Heart left ventricle (tissue), 16 donors: ENCODE measurements at regions not wholly inside any gene's neighbourhood (a gene's known extent, or its start where the extent isn't known, plus 50 kb on each side); places are given as distances from the start of the nearest gene placed in this dataset.

ENCODE experiments used
- ATAC-seq, 4 donors: fragments of 200-7000 bp; cut with Tn5 transposase; one replicate each; pipeline ENCODE4 v1.9.1; 2020 to 2022; ENCODE audit warnings: moderate library complexity in 4 of 4, mild to moderate bottlenecking in 3 of 4, moderate number of reproducible peaks in 1 of 4
- DNase-seq, 5 donors: peaks; one replicate each; pipeline ENCODE4 v3.0.0-alpha.2; 2020
- H3K27ac ChIP-seq, 12 donors: fragments of 200-600 bp; sonication (generic) in 4 of 12; one replicate each; pipeline versions ENCODE4 v1.5.0 to v1.8.0; 2016 to 2022; ENCODE audit warnings: mild to moderate bottlenecking in 2 of 12
- H3K27me3 ChIP-seq, 9 donors: fragments of 200-600 bp; sonication (generic) in 2 of 9; one replicate each; pipeline versions ENCODE4 v1.5.1 to v1.8.0; 2016 to 2022; ENCODE audit warnings: mild to moderate bottlenecking in 3 of 9
- H3K36me3 ChIP-seq, 9 donors: fragments of 200-600 bp; sonication (generic) in 2 of 9; one replicate each; pipeline versions ENCODE4 v1.5.0 to v1.8.0; 2018 to 2022; ENCODE audit warnings: mild to moderate bottlenecking in 2 of 9
- H3K4me1 ChIP-seq, 12 donors: fragments of 200-600 bp; sonication (generic) in 4 of 12; one replicate each; pipeline versions ENCODE4 v1.5.0 to v1.8.0; 2016 to 2022; ENCODE audit warnings: mild to moderate bottlenecking in 3 of 12
- H3K4me3 ChIP-seq, 12 donors: fragments of 200-600 bp; sonication (generic) in 4 of 12; one replicate each; pipeline versions ENCODE4 v1.5.0 to v1.8.0; 2017 to 2022; ENCODE audit warnings: mild to moderate bottlenecking in 9 of 12, moderate library complexity in 4 of 12
- H3K9me3 ChIP-seq, 12 donors: fragments of 200-600 bp; sonication (generic) in 4 of 12; one replicate each; pipeline versions ENCODE4 v1.5.0 to v1.8.0; 2016 to 2022; ENCODE audit warnings: mild to moderate bottlenecking in 1 of 12
- CTCF ChIP-seq, 12 donors: fragments of 200-600 bp; sonication (generic) in 4 of 12; IDR thresholded peaks; one replicate each; pipeline versions ENCODE4 v1.5.0 to v1.8.0; 2018 to 2022; ENCODE audit warnings: antibody characterized with exemption in 12 of 12, mild to moderate bottlenecking in 5 of 12
- POLR2A ChIP-seq, 2 donors: fragments of 450-650 bp; IDR thresholded peaks; one replicate each; pipeline ENCODE4 v1.6.1; 2017; ENCODE audit warnings: antibody characterized with exemption in 2 of 2, mild to moderate bottlenecking in 2 of 2, moderate library complexity in 2 of 2
- WGBS, 4 donors: extraction: QIAGEN DNeasy Blood & Tissue Kit in 2 of 4; methylation state at CpG; one replicate each; pipeline versions ENCODE4 v1.1.5 to v1.1.7; 2013 to 2018; 5-methylcytosine and 5-hydroxymethylcytosine counted together
- intact Hi-C, 10 donors: fragments of 100-400 bp; cut with DNase I; formaldehyde crosslinking; loops; one replicate each; pipeline versions ENCODE4 v1.11.1 to v1.14.2; 2022
- donor health status: ischemic (EF 13 %, LVEDD 7.1; RV severe dilation, severe dysfunction).
- donor health status: healthy with polysubstance abuse.
- donor health status: DM: no; HTN: yes; CAD: no.
- donor health status: DM: no; HTN: no; CAD: no.
- donor health status: ischemic (EF 25% LVEDD 6.9; RV normal size, moderate dysfunction).
- donor health status: ischemic (EF 25% LVEDD 5.7; RV mildly dilated, moderate dysfunction).
- donor health status: healthy.
- donor health status: DM: yes; HTN: yes; CAD: no.
- donor health status: ischemic (EF 35%, LVEDD 5.7; RV mildly dilated, moderate dysfunction).
- donor health status: nonischemic (EF 11% LVEDD 7.7; RV severe dilation, severe dysfunction).
- donor health status: DM: yes; HTN: yes; CAD: no.
- donor health status: PGD.
- donor health status: ischemic (EF 29% LVEDD 5.4; RV normal size, mild dysfunction).
- donor health status: nonischemic (EF 23%, LVEDD 6.1; RV moderate dilation, normal function).

GRCh38 chr4:13893987-13894386 lies 266.5 kb upstream of the BOD1L1 start:
- DNase-seq (no peak), ATAC-seq (no peak)
- Histone ChIP-seq H3K27ac (no peak overlapping the region), H3K9me3 (no peaks in the 10 kb centered on the region), H3K36me3 (no peaks in the 10 kb centered on the region), H3K27me3 (no peaks in the 10 kb centered on the region), H3K4me1 (no peaks in the 10 kb centered on the region), H3K4me3 (no peak overlapping the region)
- TF ChIP-seq CTCF (IDR thresholded peaks at IDR 0.05) (no peak), POLR2A (IDR thresholded peaks at IDR 0.05) (no peak)
- intact Hi-C loops = no loop called here
- 68 to 80% (median 76%) methylated on average over 2 of the region's 2 CpGs for WGBS, 4 donors

- Histone ChIP-seq H3K4me1 (no peaks in the 10 kb centered on the region), H3K4me3 (no peak overlapping the region), H3K9me3 (no peaks in the 10 kb centered on the region), H3K36me3 (no peaks in the 10 kb centered on the region), H3K27ac (no peak overlapping the region), H3K27me3 (no peaks in the 10 kb centered on the region)
- no peak for DNase-seq
- 81 to 90% (median 86%) methylated on average over 4 of the region's 4 CpGs for WGBS, 4 donors
- no peak for ATAC-seq
- intact Hi-C loops = no loop called here
- no peak for TF ChIP-seq CTCF (IDR thresholded peaks at IDR 0.05)
Observed at GRCh38 chr4:13900780-13901179, 273.3 kb upstream of the BOD1L1 start.

- 94 to 98% (median 97%) methylated on average over 1 of the region's 1 CpG for WGBS, 4 donors
- no peak for DNase-seq
- TF ChIP-seq POLR2A (IDR thresholded peaks at IDR 0.05) (no peak), CTCF (IDR thresholded peaks at IDR 0.05) (no peak)
- no peak for ATAC-seq
- intact Hi-C loops = no loop called here
- H3K4me3 ChIP-seq = no peak overlapping the region
- H3K27me3 ChIP-seq = no peaks in the 10 kb centered on the region
- H3K36me3 ChIP-seq = no peaks in the 10 kb centered on the region
- no peak overlapping the region for H3K27ac ChIP-seq
- no peaks in the 10 kb centered on the region for H3K9me3 ChIP-seq
- H3K4me1 ChIP-seq = no peaks in the 10 kb centered on the region
Observed at GRCh38 chr4:13902146-13902545, 274.6 kb upstream of the BOD1L1 start.

- WGBS, 4 donors = 68 to 81% (median 78%) methylated on average over 3 of the region's 3 CpGs
- Histone ChIP-seq H3K27me3 (no peaks in the 10 kb centered on the region), H3K9me3 (no peaks in the 10 kb centered on the region), H3K4me1 (no peaks in the 10 kb centered on the region), H3K36me3 (no peaks in the 10 kb centered on the region), H3K27ac (no peak overlapping the region), H3K4me3 (no peak overlapping the region)
- TF ChIP-seq POLR2A (IDR thresholded peaks at IDR 0.05) = no peak
- TF ChIP-seq CTCF (IDR thresholded peaks at IDR 0.05) = no peak
- no peak for ATAC-seq
- DNase-seq = no peak
- intact Hi-C loops = no loop called here
Observed at GRCh38 chr4:13903061-13903460, 275.5 kb upstream of the BOD1L1 start.
